GM23338 (cell line): ENCODE measurements at regions not wholly inside any gene's neighbourhood (a gene's known extent, or its start where the extent isn't known, plus 50 kb on each side); places are given as distances from the start of the nearest gene placed in this dataset.
A peak's percentile ranks its signal among the peaks of the same experiment; 100 is the strongest.

ENCODE experiments used
- ATAC-seq: fragments of 200-7000 bp; cut with Tn5 transposase; 3 replicates; pipeline ENCODE4 v1.9.1; 2020
- DNase-seq: peaks from one replicate; pipeline ENCODE4 v3.0.0-alpha.2; 2015; ENCODE audit warnings: low spot score
- H2AFZ ChIP-seq: fragments of 200-600 bp; sonication (generic); 2 replicates; pipeline ENCODE4 v1.8.0; 2016; ENCODE audit warnings: antibody characterized with exemption, mild to moderate bottlenecking, moderate library complexity
- H3F3A ChIP-seq: fragments of 200-600 bp; sonication (generic); replicated peaks from 2 replicates; pipeline ENCODE4 v1.8.0; 2017; ENCODE audit warnings: antibody characterized with exemption, mixed run types, low read depth
- H3K27ac ChIP-seq: fragments of 200-600 bp; sonication (generic); 2 replicates; pipeline ENCODE4 v1.6.1; 2016; ENCODE audit warnings: low read depth
- H3K27me3 ChIP-seq: fragments of 200-600 bp; sonication (generic); 2 replicates; pipeline ENCODE4 v1.8.0; 2016; ENCODE audit warnings: mild to moderate bottlenecking, mixed run types, moderate library complexity; ENCODE audit not compliant: insufficient read depth
- H3K36me3 ChIP-seq: fragments of 200-600 bp; sonication (generic); 2 replicates; pipeline ENCODE4 v1.8.0; 2016; ENCODE audit warnings: mild to moderate bottlenecking; ENCODE audit not compliant: insufficient read depth
- H3K4me1 ChIP-seq: fragments of 200-600 bp; sonication (generic); 2 replicates; pipeline ENCODE4 v1.8.0; 2016; ENCODE audit warnings: mild to moderate bottlenecking, moderate library complexity; ENCODE audit not compliant: insufficient read depth
- H3K4me2 ChIP-seq: fragments of 200-600 bp; sonication (generic); 2 replicates; pipeline ENCODE4 v1.7.1; 2017; ENCODE audit warnings: mixed run types
- H3K4me3 ChIP-seq: fragments of 200-600 bp; sonication (generic); 2 replicates; pipeline ENCODE4 v1.6.1; 2016; ENCODE audit warnings: mixed run types
- H3K79me2 ChIP-seq: fragments of 200-600 bp; sonication (generic); replicated peaks from 2 replicates; pipeline ENCODE4 v1.8.0; 2017; ENCODE audit warnings: mild to moderate bottlenecking; ENCODE audit not compliant: insufficient read depth
- H3K9me2 ChIP-seq: fragments of 200-600 bp; sonication (generic); 2 replicates; pipeline ENCODE4 v1.8.0; 2017; ENCODE audit not compliant: insufficient read depth
- H4K20me1 ChIP-seq: fragments of 200-600 bp; sonication (generic); replicated peaks from 2 replicates; pipeline ENCODE4 v1.8.0; 2017; ENCODE audit warnings: mild to moderate bottlenecking; ENCODE audit not compliant: insufficient read depth
- H3K27ac Mint-ChIP-seq: 2 replicates; pipeline ENCODE4 v1.8.0; 2020; ENCODE audit warnings: inconsistent platforms, mild to moderate bottlenecking, moderate library complexity, mixed read lengths
- H3K27me3 Mint-ChIP-seq: 3 replicates; pipeline ENCODE4 v1.8.0; 2022; ENCODE audit warnings: low read depth, mild to moderate bottlenecking, moderate library complexity, mixed read lengths, inconsistent platforms; ENCODE audit not compliant: insufficient read depth, poor library complexity
- H3K36me3 Mint-ChIP-seq: 3 replicates; pipeline ENCODE4 v1.8.0; 2021; ENCODE audit warnings: low read depth, mild to moderate bottlenecking, inconsistent platforms, moderate library complexity, mixed read lengths
- H3K4me1 Mint-ChIP-seq: 3 replicates; pipeline ENCODE4 v1.8.0; 2020; ENCODE audit warnings: mild to moderate bottlenecking, inconsistent platforms, mixed read lengths
- H3K4me3 Mint-ChIP-seq: 3 replicates; pipeline ENCODE4 v1.8.0; 2021; ENCODE audit warnings: moderate library complexity, mild to moderate bottlenecking, inconsistent platforms, mixed read lengths
- H3K9me3 Mint-ChIP-seq: 3 replicates; pipeline ENCODE4 v1.8.0; 2020; ENCODE audit warnings: moderate library complexity, mild to moderate bottlenecking, inconsistent platforms, mixed read lengths
- CREB1 ChIP-seq: fragments of 250-450 bp; sonication (Bioruptor Pico); IDR thresholded peaks from 2 replicates; pipeline ENCODE4 v1.5.0; 2020; ENCODE audit warnings: low read depth, mild to moderate bottlenecking, moderate library complexity
- NANOG ChIP-seq: IDR thresholded peaks from 2 replicates; pipeline ENCODE4 v1.6.1; 2016; ENCODE audit warnings: antibody characterized with exemption, borderline replicate concordance
- STAT1 ChIP-seq: IDR thresholded peaks from one replicate; pipeline ENCODE4 v1.6.1; 2016; ENCODE audit warnings: antibody characterized with exemption; ENCODE audit not compliant: unreplicated experiment
- TF ChIP-seq, protein P1 (sequence below): IDR thresholded peaks from one replicate; pipeline ENCODE4 v1.6.1; 2018; ENCODE audit warnings: antibody characterized with exemption; ENCODE audit not compliant: unreplicated experiment
- TF ChIP-seq, protein P2 (sequence below), 2 experiments: fragments of 200-600 bp in 1 of 2; sonication (generic) in 1 of 2; conservative IDR thresholded peaks; 2 replicates each; pipeline versions ENCODE4 v1.5.1 to v1.6.1; 2016 to 2017; ENCODE audit warnings: antibody characterized with exemption in 2 of 2, low read depth in 2 of 2, mild to moderate bottlenecking in 2 of 2, moderate library complexity in 1 of 2
- TF ChIP-seq, protein P3 (sequence below): IDR thresholded peaks from 2 replicates; pipeline ENCODE4 v1.6.1; 2016; ENCODE audit warnings: antibody characterized with exemption

DNA sequence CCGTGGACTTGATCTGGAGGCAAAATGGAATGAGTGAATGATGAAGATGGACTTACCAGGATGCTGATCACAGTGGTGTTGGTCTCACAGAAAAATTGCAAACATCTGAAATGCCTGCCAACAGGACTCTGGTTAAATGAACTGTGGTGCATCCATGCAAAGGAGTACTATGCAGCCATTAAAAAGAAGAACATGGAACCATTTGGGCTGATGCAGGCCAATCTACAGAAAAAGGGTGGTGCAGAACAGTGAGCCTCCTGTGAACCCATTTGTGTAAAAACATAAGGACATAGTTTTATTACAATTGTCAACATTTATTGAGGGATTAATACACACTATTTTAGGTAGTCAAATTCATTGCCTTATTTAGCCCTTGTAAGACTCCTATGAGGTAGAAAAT is 111.9 kb downstream of the MN1 start (continued):
- TF ChIP-seq, protein P1, sequence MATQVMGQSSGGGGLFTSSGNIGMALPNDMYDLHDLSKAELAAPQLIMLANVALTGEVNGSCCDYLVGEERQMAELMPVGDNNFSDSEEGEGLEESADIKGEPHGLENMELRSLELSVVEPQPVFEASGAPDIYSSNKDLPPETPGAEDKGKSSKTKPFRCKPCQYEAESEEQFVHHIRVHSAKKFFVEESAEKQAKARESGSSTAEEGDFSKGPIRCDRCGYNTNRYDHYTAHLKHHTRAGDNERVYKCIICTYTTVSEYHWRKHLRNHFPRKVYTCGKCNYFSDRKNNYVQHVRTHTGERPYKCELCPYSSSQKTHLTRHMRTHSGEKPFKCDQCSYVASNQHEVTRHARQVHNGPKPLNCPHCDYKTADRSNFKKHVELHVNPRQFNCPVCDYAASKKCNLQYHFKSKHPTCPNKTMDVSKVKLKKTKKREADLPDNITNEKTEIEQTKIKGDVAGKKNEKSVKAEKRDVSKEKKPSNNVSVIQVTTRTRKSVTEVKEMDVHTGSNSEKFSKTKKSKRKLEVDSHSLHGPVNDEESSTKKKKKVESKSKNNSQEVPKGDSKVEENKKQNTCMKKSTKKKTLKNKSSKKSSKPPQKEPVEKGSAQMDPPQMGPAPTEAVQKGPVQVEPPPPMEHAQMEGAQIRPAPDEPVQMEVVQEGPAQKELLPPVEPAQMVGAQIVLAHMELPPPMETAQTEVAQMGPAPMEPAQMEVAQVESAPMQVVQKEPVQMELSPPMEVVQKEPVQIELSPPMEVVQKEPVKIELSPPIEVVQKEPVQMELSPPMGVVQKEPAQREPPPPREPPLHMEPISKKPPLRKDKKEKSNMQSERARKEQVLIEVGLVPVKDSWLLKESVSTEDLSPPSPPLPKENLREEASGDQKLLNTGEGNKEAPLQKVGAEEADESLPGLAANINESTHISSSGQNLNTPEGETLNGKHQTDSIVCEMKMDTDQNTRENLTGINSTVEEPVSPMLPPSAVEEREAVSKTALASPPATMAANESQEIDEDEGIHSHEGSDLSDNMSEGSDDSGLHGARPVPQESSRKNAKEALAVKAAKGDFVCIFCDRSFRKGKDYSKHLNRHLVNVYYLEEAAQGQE = no peak

DNA sequence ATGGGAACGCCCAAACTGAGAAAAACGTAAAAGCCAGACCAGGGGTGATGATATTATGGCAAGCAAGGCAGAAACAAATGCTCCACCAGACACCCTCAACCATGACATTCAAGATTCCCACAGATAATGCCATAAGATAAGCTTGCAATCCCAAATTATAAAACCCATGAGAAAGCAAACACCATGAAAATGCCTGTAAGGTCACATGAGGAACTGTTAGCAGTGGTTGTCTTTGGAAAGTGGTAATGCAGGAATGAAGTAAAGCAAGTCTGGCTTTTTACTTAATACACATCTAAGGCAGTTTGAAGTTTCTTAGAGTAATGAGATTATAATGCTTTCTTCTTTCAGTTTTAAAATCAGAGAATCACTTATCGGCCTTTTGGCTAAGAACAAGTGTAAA is 111.0 kb downstream of the MN1 start:
- no peaks in the 10 kb centered on the region; the same call in 2 of the 3 replicates for H3K9me3 Mint-ChIP-seq
- H4K20me1 ChIP-seq = peaks cover 31% of the 10 kb centered on the region
- no peaks in the 10 kb centered on the region for H3K9me2 ChIP-seq
- H3K4me2 ChIP-seq = no peak overlapping the region
- peaks cover 68% of the 10 kb centered on the region for H3K36me3 Mint-ChIP-seq
- H3K4me3 ChIP-seq = no peak overlapping the region
- H3K27ac Mint-ChIP-seq = no peak overlapping the region
- peaks cover 17% of the 10 kb centered on the region; the same call in 1 of the 2 replicates for H3F3A ChIP-seq
- no peak for TF ChIP-seq STAT1
- TF ChIP-seq, protein P2, sequence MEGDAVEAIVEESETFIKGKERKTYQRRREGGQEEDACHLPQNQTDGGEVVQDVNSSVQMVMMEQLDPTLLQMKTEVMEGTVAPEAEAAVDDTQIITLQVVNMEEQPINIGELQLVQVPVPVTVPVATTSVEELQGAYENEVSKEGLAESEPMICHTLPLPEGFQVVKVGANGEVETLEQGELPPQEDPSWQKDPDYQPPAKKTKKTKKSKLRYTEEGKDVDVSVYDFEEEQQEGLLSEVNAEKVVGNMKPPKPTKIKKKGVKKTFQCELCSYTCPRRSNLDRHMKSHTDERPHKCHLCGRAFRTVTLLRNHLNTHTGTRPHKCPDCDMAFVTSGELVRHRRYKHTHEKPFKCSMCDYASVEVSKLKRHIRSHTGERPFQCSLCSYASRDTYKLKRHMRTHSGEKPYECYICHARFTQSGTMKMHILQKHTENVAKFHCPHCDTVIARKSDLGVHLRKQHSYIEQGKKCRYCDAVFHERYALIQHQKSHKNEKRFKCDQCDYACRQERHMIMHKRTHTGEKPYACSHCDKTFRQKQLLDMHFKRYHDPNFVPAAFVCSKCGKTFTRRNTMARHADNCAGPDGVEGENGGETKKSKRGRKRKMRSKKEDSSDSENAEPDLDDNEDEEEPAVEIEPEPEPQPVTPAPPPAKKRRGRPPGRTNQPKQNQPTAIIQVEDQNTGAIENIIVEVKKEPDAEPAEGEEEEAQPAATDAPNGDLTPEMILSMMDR (conservative IDR thresholded peaks at IDR 0.05; ENCODE audit: low read depth in 2 of 2) = no peak
- no peak for TF ChIP-seq CREB1 (CRISPR knock-in tag)
- no peak for TF ChIP-seq NANOG
- TF ChIP-seq, protein P3, sequence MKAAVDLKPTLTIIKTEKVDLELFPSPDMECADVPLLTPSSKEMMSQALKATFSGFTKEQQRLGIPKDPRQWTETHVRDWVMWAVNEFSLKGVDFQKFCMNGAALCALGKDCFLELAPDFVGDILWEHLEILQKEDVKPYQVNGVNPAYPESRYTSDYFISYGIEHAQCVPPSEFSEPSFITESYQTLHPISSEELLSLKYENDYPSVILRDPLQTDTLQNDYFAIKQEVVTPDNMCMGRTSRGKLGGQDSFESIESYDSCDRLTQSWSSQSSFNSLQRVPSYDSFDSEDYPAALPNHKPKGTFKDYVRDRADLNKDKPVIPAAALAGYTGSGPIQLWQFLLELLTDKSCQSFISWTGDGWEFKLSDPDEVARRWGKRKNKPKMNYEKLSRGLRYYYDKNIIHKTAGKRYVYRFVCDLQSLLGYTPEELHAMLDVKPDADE = no peak
- TF ChIP-seq, protein P1 = no peak
- H3K27me3 Mint-ChIP-seq = peaks cover 4% of the 10 kb centered on the region
- no peak for DNase-seq
- H2AFZ ChIP-seq = no peak overlapping the region
- H3K4me1 Mint-ChIP-seq = peaks cover 3% of the 10 kb centered on the region; the same call in 1 of the 3 replicates
- ATAC-seq = no peak
- H3K4me3 Mint-ChIP-seq = no peak overlapping the region
- H3K27me3 ChIP-seq = no peaks in the 10 kb centered on the region
- no peaks in the 10 kb centered on the region for H3K4me1 ChIP-seq
- H3K27ac ChIP-seq = peak overlapping the region; percentile 74
- H3K36me3 ChIP-seq = peaks cover 8% of the 10 kb centered on the region
- peaks cover 26% of the 10 kb centered on the region for H3K79me2 ChIP-seq
